Prostate gland (tissue), 2 donors: ENCODE measurements at regions not wholly inside any gene's neighbourhood (a gene's known extent, or its start where the extent isn't known, plus 50 kb on each side); places are given as distances from the start of the nearest gene placed in this dataset.

Experiments
- POLR2A ChIP-seq: fragments of 450-650 bp; IDR thresholded peaks from one replicate; pipeline ENCODE4 v1.6.1; 2016; ENCODE audit warnings: antibody characterized with exemption, mild to moderate bottlenecking
- POLR2AphosphoS5 ChIP-seq: sonication (generic); formaldehyde crosslinking; IDR thresholded peaks from one replicate; pipeline ENCODE4 v1.6.1; 2017; ENCODE audit warnings: antibody characterized with exemption
- TF ChIP-seq, protein P1 (sequence below), 4 experiments: fragments of 200-600 bp in 2 of 4; fragments of 450-650 bp in 2 of 4; sonication (generic) in 2 of 4; IDR thresholded peaks; 1 replicate in 3 of 4; 2 replicates in 1 of 4; pipeline ENCODE4 v1.5.1; 2016 to 2019; ENCODE audit warnings: antibody characterized with exemption in 4 of 4, mild to moderate bottlenecking in 2 of 4, moderate library complexity in 2 of 4

DNA sequence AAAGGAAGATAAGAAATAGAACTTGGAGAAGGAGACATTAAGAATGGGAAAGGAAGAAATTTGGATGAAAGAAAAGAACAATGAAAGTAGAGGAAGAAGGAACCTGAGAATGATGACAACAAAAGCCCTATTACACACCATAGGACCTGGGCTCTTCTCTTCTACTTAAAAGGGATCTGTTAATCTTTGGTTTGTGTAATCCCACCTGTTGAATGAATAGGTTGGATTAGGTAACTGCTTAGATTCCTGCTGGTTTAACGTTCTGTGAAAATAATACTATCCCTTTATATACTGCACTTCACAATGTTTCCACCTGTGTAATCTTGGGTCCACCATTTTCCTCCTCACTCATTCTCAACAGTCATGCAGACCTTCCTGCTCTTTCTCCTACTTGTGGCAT lies 157.8 kb upstream of the ATP10B start:
- TF ChIP-seq, protein P1, sequence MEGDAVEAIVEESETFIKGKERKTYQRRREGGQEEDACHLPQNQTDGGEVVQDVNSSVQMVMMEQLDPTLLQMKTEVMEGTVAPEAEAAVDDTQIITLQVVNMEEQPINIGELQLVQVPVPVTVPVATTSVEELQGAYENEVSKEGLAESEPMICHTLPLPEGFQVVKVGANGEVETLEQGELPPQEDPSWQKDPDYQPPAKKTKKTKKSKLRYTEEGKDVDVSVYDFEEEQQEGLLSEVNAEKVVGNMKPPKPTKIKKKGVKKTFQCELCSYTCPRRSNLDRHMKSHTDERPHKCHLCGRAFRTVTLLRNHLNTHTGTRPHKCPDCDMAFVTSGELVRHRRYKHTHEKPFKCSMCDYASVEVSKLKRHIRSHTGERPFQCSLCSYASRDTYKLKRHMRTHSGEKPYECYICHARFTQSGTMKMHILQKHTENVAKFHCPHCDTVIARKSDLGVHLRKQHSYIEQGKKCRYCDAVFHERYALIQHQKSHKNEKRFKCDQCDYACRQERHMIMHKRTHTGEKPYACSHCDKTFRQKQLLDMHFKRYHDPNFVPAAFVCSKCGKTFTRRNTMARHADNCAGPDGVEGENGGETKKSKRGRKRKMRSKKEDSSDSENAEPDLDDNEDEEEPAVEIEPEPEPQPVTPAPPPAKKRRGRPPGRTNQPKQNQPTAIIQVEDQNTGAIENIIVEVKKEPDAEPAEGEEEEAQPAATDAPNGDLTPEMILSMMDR (IDR thresholded peaks at IDR 0.05), result no peak
- TF ChIP-seq POLR2A (no peak), POLR2AphosphoS5 (no peak)
